ENCODE measurements at regions not wholly inside any gene's neighbourhood (a gene's known extent, or its start where the extent isn't known, plus 50 kb on each side); places are given as distances from the start of the nearest gene placed in this dataset.

DNA sequence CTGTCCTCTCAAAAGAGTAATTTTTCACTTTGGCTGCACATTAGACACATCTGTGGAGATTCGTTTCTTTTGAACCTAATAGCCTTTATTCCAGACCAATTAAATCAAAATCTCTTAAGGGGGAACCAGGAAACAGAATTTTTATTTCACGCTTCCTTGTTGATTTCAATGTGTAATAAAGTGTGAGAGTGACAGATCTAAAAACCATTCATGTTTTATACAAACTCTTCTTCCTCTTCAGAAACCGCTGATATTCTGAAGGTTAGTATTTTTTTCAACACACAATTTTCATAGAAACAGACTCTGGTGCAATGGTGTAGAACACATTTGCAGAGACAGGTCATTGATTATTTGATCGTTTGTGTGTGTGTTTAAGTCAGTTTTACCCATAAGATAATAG, 1469.8 kb downstream of the EFNA5 start:
- H3K36me3 ChIP-seq (ENCODE audit: control insufficient read depth in 1 of 2, insufficient read depth in 2 of 2, low read length in 2 of 2): no peaks in the 10 kb centered on the region
- no peak overlapping the region for H3K4me2 ChIP-seq (ENCODE audit: low read length)
- ChIA-PET POLR2A (no interaction called here), CTCF (no interaction called here), RAD21 (ENCODE audit: low non-redundant PET in 1 of 2, low total read pairs in 2 of 2, uncharacterized antibody in 2 of 2, unreplicated experiment in 2 of 2) (no interaction called here)
- H2AFZ ChIP-seq (ENCODE audit: low read depth, low read length, poor library complexity, severe bottlenecking): no peak overlapping the region
- no TSS peak for BruUV-seq (replicated peaks)
- ATAC-seq: no peak
- intact Hi-C loops (cut with micrococcal nuclease): no loop called here
- H3K9me3 ChIP-seq (ENCODE audit: control insufficient read depth in 1 of 2, insufficient read depth in 1 of 2, low read depth in 1 of 2, low read length in 2 of 2): no peaks in the 10 kb centered on the region
- no peak for DNase-seq (ENCODE audit: low read depth, low spot score)
- H3K27ac ChIP-seq (ENCODE audit: low read depth, low read length): no peak overlapping the region
- no peaks in the 10 kb centered on the region for H3K27me3 ChIP-seq (ENCODE audit: insufficient read depth, low read length)
- H3K79me2 ChIP-seq (ENCODE audit: insufficient read depth, low read length): no peaks in the 10 kb centered on the region
- no peaks in the 10 kb centered on the region for H3K4me1 ChIP-seq (ENCODE audit: control insufficient read depth in 1 of 2, insufficient read depth in 2 of 2, low read length in 2 of 2)
- TF ChIP-seq POLR2A (IDR thresholded peaks at IDR 0.05; ENCODE audit: borderline replicate concordance, extremely low read depth, insufficient read depth, insufficient read length) (no peak), ELF1 (IDR thresholded peaks at IDR 0.05; ENCODE audit: borderline replicate concordance, low read depth) (no peak), FOSL1 (IDR thresholded peaks at IDR 0.05; ENCODE audit: low read depth) (no peak), ZNF274 (IDR thresholded peaks at IDR 0.05; ENCODE audit: low read depth, low read length) (no peak), EZH2phosphoT487 (IDR thresholded peaks at IDR 0.05; ENCODE audit: borderline replicate concordance) (no peak), JUND (IDR thresholded peaks at IDR 0.05) (no peak), ZFX (IDR thresholded peaks at IDR 0.05) (no peak), SP1 (IDR thresholded peaks at IDR 0.05; ENCODE audit: low read depth) (no peak)
- no peak overlapping the region for H3K4me3 ChIP-seq (replicated peaks in 1 of 2; ENCODE audit: low read depth in 1 of 2, low read length in 2 of 2)
- no peak overlapping the region for H3K9ac ChIP-seq (ENCODE audit: low read length)
- H4K20me1 ChIP-seq (ENCODE audit: insufficient read depth): no peaks in the 10 kb centered on the region
- H3K9me2 ChIP-seq (ENCODE audit: insufficient read depth): no peaks in the 10 kb centered on the region

DNA sequence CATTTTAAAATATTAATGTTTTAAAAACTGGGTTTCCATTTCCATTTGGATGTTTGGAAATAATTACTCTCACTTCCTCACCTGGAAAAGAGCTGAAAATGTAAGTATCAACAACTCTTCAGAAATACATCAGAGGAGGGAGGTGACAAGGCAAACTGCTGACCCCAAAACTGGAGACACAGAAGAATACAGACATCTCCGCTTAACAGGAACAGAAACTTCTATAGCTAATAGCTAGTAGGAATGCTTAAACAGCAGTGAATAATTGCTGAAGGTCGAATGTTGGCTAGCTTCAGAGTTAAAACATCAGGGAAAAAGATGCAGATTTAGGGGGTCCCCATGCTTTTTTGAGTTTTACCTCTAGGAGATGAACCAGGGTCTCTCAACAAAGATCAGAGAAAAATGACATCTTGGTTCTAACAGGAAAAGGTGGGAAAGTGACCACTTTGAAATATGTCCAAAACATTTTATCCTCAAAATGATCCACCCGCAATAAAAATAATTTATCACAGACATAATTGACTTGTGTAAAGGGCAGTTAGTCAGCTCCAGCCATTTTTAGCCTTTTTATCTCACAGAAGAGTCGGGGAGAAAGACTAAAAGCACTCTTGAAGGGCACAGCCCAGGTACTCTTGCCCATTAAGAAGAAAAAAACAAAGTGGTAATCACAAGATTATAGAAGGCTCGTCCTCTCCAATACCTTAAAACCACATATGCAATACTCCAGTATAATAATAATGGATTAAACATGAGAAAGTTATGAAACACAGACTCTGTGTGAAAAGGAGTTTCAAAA, 1474.9 kb downstream of the EFNA5 start:
- Histone ChIP-seq H4K20me1 (ENCODE audit: insufficient read depth) (no peaks in the 10 kb centered on the region), H3K9me3 (ENCODE audit: control insufficient read depth in 1 of 2, insufficient read depth in 1 of 2, low read depth in 1 of 2, low read length in 2 of 2) (no peaks in the 10 kb centered on the region), H3K27me3 (ENCODE audit: insufficient read depth, low read length) (no peaks in the 10 kb centered on the region), H3K79me2 (ENCODE audit: insufficient read depth, low read length) (no peaks in the 10 kb centered on the region), H3K9me2 (ENCODE audit: insufficient read depth) (no peaks in the 10 kb centered on the region), H3K4me3 (replicated peaks in 1 of 2; ENCODE audit: low read depth in 1 of 2, low read length in 2 of 2) (no peak overlapping the region), H2AFZ (ENCODE audit: low read depth, low read length, poor library complexity, severe bottlenecking) (no peak overlapping the region), H3K27ac (ENCODE audit: low read depth, low read length) (no peak overlapping the region), H3K4me1 (ENCODE audit: control insufficient read depth in 1 of 2, insufficient read depth in 2 of 2, low read length in 2 of 2) (no peaks in the 10 kb centered on the region), H3K4me2 (ENCODE audit: low read length) (no peak overlapping the region), H3K36me3 (ENCODE audit: control insufficient read depth in 1 of 2, insufficient read depth in 2 of 2, low read length in 2 of 2) (no peaks in the 10 kb centered on the region), H3K9ac (ENCODE audit: low read length) (no peak overlapping the region)
- DNase-seq (ENCODE audit: low read depth, low spot score): no peak
- RAD21 ChIA-PET (ENCODE audit: low non-redundant PET in 1 of 2, low total read pairs in 2 of 2, uncharacterized antibody in 2 of 2, unreplicated experiment in 2 of 2): no interaction called here
- intact Hi-C loops (cut with micrococcal nuclease): no loop called here
- CTCF ChIA-PET: no interaction called here
- no TSS peak for BruUV-seq (replicated peaks)
- POLR2A ChIA-PET: no interaction called here
- no peak for ATAC-seq
- TF ChIP-seq POLR2A (IDR thresholded peaks at IDR 0.05; ENCODE audit: borderline replicate concordance, extremely low read depth, insufficient read depth, insufficient read length) (no peak), YY1 (IDR thresholded peaks at IDR 0.05; ENCODE audit: extremely low read depth, insufficient replicate concordance, low read depth, low read length) (no peak), TCF7L2 (IDR thresholded peaks at IDR 0.05; ENCODE audit: borderline replicate concordance, extremely low read depth, insufficient read depth, insufficient read length) (no peak), RAD21 (IDR thresholded peaks at IDR 0.05; ENCODE audit: low read depth) (no peak), EZH2phosphoT487 (IDR thresholded peaks at IDR 0.05; ENCODE audit: borderline replicate concordance) (no peak), ZFX (IDR thresholded peaks at IDR 0.05) (no peak), CBX3 (IDR thresholded peaks at IDR 0.05; ENCODE audit: low read depth) (no peak), SRF (IDR thresholded peaks at IDR 0.05; ENCODE audit: low read depth) (no peak), EGR1 (IDR thresholded peaks at IDR 0.05; ENCODE audit: low read depth) (no peak), EZH2 (IDR thresholded peaks at IDR 0.05) (no peak), FOSL1 (IDR thresholded peaks at IDR 0.05; ENCODE audit: low read depth) (no peak), JUND (IDR thresholded peaks at IDR 0.05) (no peak), POLR2AphosphoS5 (IDR thresholded peaks at IDR 0.05; ENCODE audit: low read depth, low read length) (no peak), SP1 (IDR thresholded peaks at IDR 0.05; ENCODE audit: low read depth) (no peak), SIN3A (IDR thresholded peaks at IDR 0.05; ENCODE audit: low read depth) (no peak), CEBPB (IDR thresholded peaks at IDR 0.05; ENCODE audit: low read depth) (no peak)
- TF ChIP-seq, protein P1, sequence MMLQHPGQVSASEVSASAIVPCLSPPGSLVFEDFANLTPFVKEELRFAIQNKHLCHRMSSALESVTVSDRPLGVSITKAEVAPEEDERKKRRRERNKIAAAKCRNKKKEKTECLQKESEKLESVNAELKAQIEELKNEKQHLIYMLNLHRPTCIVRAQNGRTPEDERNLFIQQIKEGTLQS (IDR thresholded peaks at IDR 0.05): no peak
- TF ChIP-seq, protein P2, sequence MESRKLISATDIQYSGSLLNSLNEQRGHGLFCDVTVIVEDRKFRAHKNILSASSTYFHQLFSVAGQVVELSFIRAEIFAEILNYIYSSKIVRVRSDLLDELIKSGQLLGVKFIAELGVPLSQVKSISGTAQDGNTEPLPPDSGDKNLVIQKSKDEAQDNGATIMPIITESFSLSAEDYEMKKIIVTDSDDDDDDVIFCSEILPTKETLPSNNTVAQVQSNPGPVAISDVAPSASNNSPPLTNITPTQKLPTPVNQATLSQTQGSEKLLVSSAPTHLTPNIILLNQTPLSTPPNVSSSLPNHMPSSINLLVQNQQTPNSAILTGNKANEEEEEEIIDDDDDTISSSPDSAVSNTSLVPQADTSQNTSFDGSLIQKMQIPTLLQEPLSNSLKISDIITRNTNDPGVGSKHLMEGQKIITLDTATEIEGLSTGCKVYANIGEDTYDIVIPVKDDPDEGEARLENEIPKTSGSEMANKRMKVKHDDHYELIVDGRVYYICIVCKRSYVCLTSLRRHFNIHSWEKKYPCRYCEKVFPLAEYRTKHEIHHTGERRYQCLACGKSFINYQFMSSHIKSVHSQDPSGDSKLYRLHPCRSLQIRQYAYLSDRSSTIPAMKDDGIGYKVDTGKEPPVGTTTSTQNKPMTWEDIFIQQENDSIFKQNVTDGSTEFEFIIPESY (IDR thresholded peaks at IDR 0.05; ENCODE audit: extremely low read depth, insufficient replicate concordance, low read length): no peak
- TF ChIP-seq, protein P3, sequence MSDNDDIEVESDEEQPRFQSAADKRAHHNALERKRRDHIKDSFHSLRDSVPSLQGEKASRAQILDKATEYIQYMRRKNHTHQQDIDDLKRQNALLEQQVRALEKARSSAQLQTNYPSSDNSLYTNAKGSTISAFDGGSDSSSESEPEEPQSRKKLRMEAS (IDR thresholded peaks at IDR 0.05): no peak

All from HCT116 (cell line).